GM12864 (cell line): ENCODE measurements at regions not wholly inside any gene's neighbourhood (a gene's known extent, or its start where the extent isn't known, plus 50 kb on each side); places are given as distances from the start of the nearest gene placed in this dataset.

Experiments
- DNase-seq: peaks from one replicate; pipeline ENCODE4 v3.0.0-alpha.2; 2011; ENCODE audit warnings: low read depth
- H3K4me3 ChIP-seq: 2 replicates; pipeline ENCODE4 v1.5.1; 2011; ENCODE audit warnings: mild to moderate bottlenecking, low read depth, low read length, control low read depth
- CTCF ChIP-seq: IDR thresholded peaks from 2 replicates; pipeline ENCODE4 v1.5.1; 2011; ENCODE audit warnings: low read depth, mild to moderate bottlenecking, moderate library complexity, low read length, control low read depth, inconsistent platforms; ENCODE audit errors: missing control alignments

GRCh38 chr13:33394294-33394932 lies 108.9 kb upstream of the STARD13 start:
- no peak overlapping the region for H3K4me3 ChIP-seq
- TF ChIP-seq CTCF = no peak

GRCh38 chr13:33401238-33401637 lies 115.7 kb upstream of the STARD13 start:
- DNase-seq = no peak
- TF ChIP-seq CTCF = no peak
- no peak overlapping the region for H3K4me3 ChIP-seq

More at GRCh38 chr13:33394294-33394932, 108.9 kb upstream of the STARD13 start:
- DNase-seq = no peak

- H3K4me3 ChIP-seq = no peak overlapping the region
- no peak for DNase-seq
- no peak for TF ChIP-seq CTCF
Measured at GRCh38 chr13:33402975-33403374, 117.4 kb upstream of the STARD13 start.

- no peak for TF ChIP-seq CTCF
- no peak overlapping the region for H3K4me3 ChIP-seq
- no peak for DNase-seq
Measured at GRCh38 chr13:33403807-33404362, 118.3 kb upstream of the STARD13 start.

GRCh38 chr13:33405371-33405770 lies 119.8 kb upstream of the STARD13 start:
- DNase-seq = no peak
- H3K4me3 ChIP-seq = no peak overlapping the region
- TF ChIP-seq CTCF = no peak

GRCh38 chr13:33409673-33410510 lies 124.3 kb upstream of the STARD13 start:
- no peak for DNase-seq

More at GRCh38 chr13:33409673-33410510, 124.3 kb upstream of the STARD13 start:
- no peak for TF ChIP-seq CTCF
- H3K4me3 ChIP-seq = no peak overlapping the region
